Astrocyte (in vitro differentiated cells and primary cell): ENCODE measurements at regions not wholly inside any gene's neighbourhood (a gene's known extent, or its start where the extent isn't known, plus 50 kb on each side); places are given as distances from the start of the nearest gene placed in this dataset.
"Not testable (repeated sequence)": the region's sequence is repeated elsewhere in the genome, so short reads cannot be mapped to it uniquely, and the experiment has no call there.

Experiments used
- DNase-seq: peaks from one replicate; pipeline ENCODE4 v3.0.0-alpha.2; 2010; ENCODE audit warnings: low read depth
- FAIRE-seq: peaks from 2 replicates; lab custom pipeline; 2011; peaks lifted over from hg19 to GRCh38; lab: Jason Lieb, UNC
- H2AFZ ChIP-seq: 2 replicates; pipeline ENCODE4 v1.6.0; 2012; ENCODE audit warnings: low read depth, low read length, inconsistent platforms
- H3K27ac ChIP-seq: 2 replicates; pipeline ENCODE4 v1.5.1; 2011; ENCODE audit warnings: low read depth, low read length, inconsistent platforms
- H3K27me3 ChIP-seq: 2 replicates; pipeline ENCODE4 v1.6.0; 2011; ENCODE audit warnings: low read length, inconsistent platforms; ENCODE audit not compliant: insufficient read depth
- H3K36me3 ChIP-seq: 2 replicates; pipeline ENCODE4 v1.5.1; 2011; ENCODE audit warnings: low read length, inconsistent platforms; ENCODE audit not compliant: insufficient read depth
- H3K4me1 ChIP-seq: 2 replicates; pipeline ENCODE4 v1.5.1; 2011; ENCODE audit warnings: low read length, inconsistent platforms; ENCODE audit not compliant: insufficient read depth
- H3K4me2 ChIP-seq: 2 replicates; pipeline ENCODE4 v1.6.0; 2012; ENCODE audit warnings: low read length, inconsistent platforms
- H3K4me3 ChIP-seq: 2 replicates; pipeline ENCODE4 v1.5.1; 2011; ENCODE audit warnings: low read depth, mild to moderate bottlenecking, low read length, inconsistent platforms; ENCODE audit not compliant: insufficient read depth
- H3K79me2 ChIP-seq: 2 replicates; pipeline ENCODE4 v1.6.0; 2012; ENCODE audit warnings: mild to moderate bottlenecking, low read length, inconsistent platforms; ENCODE audit not compliant: insufficient read depth
- H3K9ac ChIP-seq: 2 replicates; pipeline ENCODE4 v1.6.0; 2012; ENCODE audit warnings: mild to moderate bottlenecking, low read length, inconsistent platforms
- H3K9me3 ChIP-seq: 2 replicates; pipeline ENCODE4 v1.5.1; 2012; ENCODE audit warnings: low read depth, mild to moderate bottlenecking, low read length, inconsistent platforms; ENCODE audit not compliant: insufficient read depth
- H4K20me1 ChIP-seq: 2 replicates; pipeline ENCODE4 v1.6.0; 2012; ENCODE audit warnings: low read length, inconsistent platforms; ENCODE audit not compliant: insufficient read depth
- H3K27ac Mint-ChIP-seq: one replicate; pipeline ENCODE4 v1.8.0; 2021; ENCODE audit warnings: mild to moderate bottlenecking, mixed read lengths; ENCODE audit not compliant: unreplicated experiment
- H3K27me3 Mint-ChIP-seq: one replicate; pipeline ENCODE4 v1.8.0; 2021; ENCODE audit warnings: low read depth, mixed read lengths; ENCODE audit not compliant: unreplicated experiment
- H3K36me3 Mint-ChIP-seq: one replicate; pipeline ENCODE4 v1.8.0; 2021; ENCODE audit warnings: low read depth, mixed read lengths; ENCODE audit not compliant: unreplicated experiment
- H3K4me1 Mint-ChIP-seq: one replicate; pipeline ENCODE4 v1.8.0; 2021; ENCODE audit warnings: low read depth, mixed read lengths; ENCODE audit not compliant: unreplicated experiment
- H3K4me3 Mint-ChIP-seq: one replicate; pipeline ENCODE4 v1.8.0; 2021; ENCODE audit warnings: mild to moderate bottlenecking, moderate library complexity, mixed read lengths; ENCODE audit not compliant: unreplicated experiment
- H3K9me3 Mint-ChIP-seq: one replicate; pipeline ENCODE4 v1.8.0; 2021; ENCODE audit warnings: mild to moderate bottlenecking, mixed read lengths; ENCODE audit not compliant: unreplicated experiment
- EZH2 ChIP-seq: IDR thresholded peaks from 2 replicates; pipeline ENCODE4 v1.6.1; 2012; ENCODE audit warnings: mild to moderate bottlenecking, low read length, inconsistent platforms; ENCODE audit not compliant: insufficient read depth
- TF ChIP-seq, protein P1 (sequence below): IDR thresholded peaks from 2 replicates; pipeline ENCODE4 v1.5.1; 2011; ENCODE audit warnings: low read depth, mild to moderate bottlenecking, inconsistent platforms, low read length, moderate library complexity; ENCODE audit not compliant: insufficient read depth

DNA sequence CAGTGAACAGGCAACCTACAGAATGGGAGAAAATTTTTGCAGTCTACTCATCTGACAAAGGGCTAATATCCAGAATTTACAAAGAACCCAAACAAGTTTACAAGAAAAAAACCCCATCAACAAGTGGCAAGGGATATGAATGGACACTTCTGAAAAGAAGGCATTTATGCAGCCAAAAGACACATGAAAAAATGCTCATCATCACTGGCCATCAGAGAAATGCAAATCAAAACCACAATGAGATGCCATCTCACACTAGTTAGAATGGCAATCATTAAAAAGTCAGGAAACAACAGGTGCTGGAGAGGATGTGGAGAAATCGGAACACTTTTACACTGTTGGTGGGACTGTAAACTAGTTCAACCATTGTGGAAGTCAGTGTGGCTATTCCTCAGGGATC, 80.3 kb downstream of the ZNF474 start:
- not testable (repeated sequence) for H3K36me3 Mint-ChIP-seq, H3K9me3 Mint-ChIP-seq, H3K9me3 ChIP-seq, H2AFZ ChIP-seq, H3K27ac Mint-ChIP-seq, H3K4me1 Mint-ChIP-seq, H3K27ac ChIP-seq, DNase-seq, H3K9ac ChIP-seq, H3K36me3 ChIP-seq, H3K4me1 ChIP-seq, H3K4me2 ChIP-seq, FAIRE-seq, H4K20me1 ChIP-seq, H3K4me3 Mint-ChIP-seq, H3K27me3 ChIP-seq, H3K4me3 ChIP-seq, H3K27me3 Mint-ChIP-seq, H3K79me2 ChIP-seq

DNA sequence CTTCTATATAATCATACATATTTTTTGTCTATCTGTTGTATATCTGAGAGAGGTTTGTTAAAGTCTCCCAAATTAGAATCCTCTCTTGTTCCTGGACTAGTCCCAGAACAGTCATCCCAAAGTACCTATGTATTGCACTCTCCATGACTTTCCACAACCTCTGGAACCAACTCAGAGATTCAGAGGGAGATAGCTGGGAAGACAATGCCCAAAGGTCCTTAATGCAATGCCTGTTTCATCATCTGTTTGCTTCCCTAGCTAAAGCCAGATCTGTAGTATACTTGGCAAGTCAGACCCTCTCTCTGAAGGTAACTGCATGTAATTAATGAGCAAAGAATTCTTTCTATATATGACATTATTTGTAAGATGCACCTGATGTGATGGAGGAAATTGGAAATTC, 89.4 kb downstream of the ZNF474 start:
- FAIRE-seq = no peak
- Histone ChIP-seq H3K9ac (no peak overlapping the region), H3K27me3 (no peaks in the 10 kb centered on the region), H3K4me1 (no peaks in the 10 kb centered on the region), H3K4me2 (no peak overlapping the region), H4K20me1 (no peaks in the 10 kb centered on the region), H3K27ac (no peak overlapping the region), H3K4me3 (no peak overlapping the region), H2AFZ (no peak overlapping the region), H3K79me2 (no peaks in the 10 kb centered on the region), H3K36me3 (no peaks in the 10 kb centered on the region), H3K9me3 (no peaks in the 10 kb centered on the region)
- Mint-ChIP-seq H3K36me3 (no peaks in the 10 kb centered on the region), H3K4me1 (no peaks in the 10 kb centered on the region), H3K27ac (no peak overlapping the region), H3K9me3 (no peaks in the 10 kb centered on the region), H3K27me3 (no peaks in the 10 kb centered on the region), H3K4me3 (no peak overlapping the region)
- no peak for TF ChIP-seq EZH2
- TF ChIP-seq, protein P1, sequence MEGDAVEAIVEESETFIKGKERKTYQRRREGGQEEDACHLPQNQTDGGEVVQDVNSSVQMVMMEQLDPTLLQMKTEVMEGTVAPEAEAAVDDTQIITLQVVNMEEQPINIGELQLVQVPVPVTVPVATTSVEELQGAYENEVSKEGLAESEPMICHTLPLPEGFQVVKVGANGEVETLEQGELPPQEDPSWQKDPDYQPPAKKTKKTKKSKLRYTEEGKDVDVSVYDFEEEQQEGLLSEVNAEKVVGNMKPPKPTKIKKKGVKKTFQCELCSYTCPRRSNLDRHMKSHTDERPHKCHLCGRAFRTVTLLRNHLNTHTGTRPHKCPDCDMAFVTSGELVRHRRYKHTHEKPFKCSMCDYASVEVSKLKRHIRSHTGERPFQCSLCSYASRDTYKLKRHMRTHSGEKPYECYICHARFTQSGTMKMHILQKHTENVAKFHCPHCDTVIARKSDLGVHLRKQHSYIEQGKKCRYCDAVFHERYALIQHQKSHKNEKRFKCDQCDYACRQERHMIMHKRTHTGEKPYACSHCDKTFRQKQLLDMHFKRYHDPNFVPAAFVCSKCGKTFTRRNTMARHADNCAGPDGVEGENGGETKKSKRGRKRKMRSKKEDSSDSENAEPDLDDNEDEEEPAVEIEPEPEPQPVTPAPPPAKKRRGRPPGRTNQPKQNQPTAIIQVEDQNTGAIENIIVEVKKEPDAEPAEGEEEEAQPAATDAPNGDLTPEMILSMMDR = no peak
- DNase-seq = no peak

DNA sequence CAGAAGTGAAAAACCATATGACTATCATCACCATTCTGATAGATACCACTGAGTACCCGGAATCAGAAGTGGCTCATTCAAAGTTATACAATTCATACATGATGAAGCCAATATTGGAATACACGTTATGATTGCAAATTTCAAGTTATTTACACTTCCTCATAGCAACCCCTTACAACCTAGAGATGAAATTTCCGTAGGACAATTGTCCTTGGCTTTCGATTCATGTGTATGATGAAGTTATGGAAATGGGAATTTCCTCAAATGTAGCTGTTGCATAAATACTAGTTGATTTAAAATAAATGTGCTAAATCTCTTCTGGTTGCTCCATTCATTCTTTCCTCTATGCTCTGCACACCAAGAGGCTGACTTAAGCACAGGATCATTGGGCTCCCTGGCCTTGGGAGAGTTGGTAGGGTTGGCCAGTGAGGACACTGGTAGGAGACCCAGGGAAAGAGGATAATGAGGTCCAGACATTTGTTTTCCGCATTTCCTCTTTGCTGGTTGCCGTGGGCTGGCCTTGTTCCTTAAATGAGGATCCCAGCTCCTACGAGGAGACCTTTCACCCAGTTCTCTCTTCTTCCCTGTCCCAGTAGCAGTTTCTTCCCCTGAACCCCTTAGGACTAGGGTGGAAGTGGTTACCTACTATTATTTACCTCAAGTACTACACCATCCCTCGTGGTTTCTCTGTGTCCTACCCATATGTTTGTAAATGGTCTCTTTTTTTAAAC, 90.3 kb downstream of the ZNF474 start:
- Histone ChIP-seq H3K79me2 (no peaks in the 10 kb centered on the region), H3K9me3 (no peaks in the 10 kb centered on the region), H3K9ac (no peak overlapping the region), H2AFZ (no peak overlapping the region), H3K27ac (no peak overlapping the region), H3K27me3 (no peaks in the 10 kb centered on the region), H3K4me1 (no peaks in the 10 kb centered on the region), H3K4me2 (no peak overlapping the region), H3K36me3 (no peaks in the 10 kb centered on the region), H4K20me1 (no peaks in the 10 kb centered on the region), H3K4me3 (no peak overlapping the region)
- DNase-seq (no peak), FAIRE-seq (no peak)
- H3K27ac Mint-ChIP-seq = no peak overlapping the region
- TF ChIP-seq, protein P1 = no peak
- no peak for TF ChIP-seq EZH2
- no peaks in the 10 kb centered on the region for H3K36me3 Mint-ChIP-seq
- no peaks in the 10 kb centered on the region for H3K4me1 Mint-ChIP-seq
- no peaks in the 10 kb centered on the region for H3K27me3 Mint-ChIP-seq
- H3K9me3 Mint-ChIP-seq = no peaks in the 10 kb centered on the region
- H3K4me3 Mint-ChIP-seq = no peak overlapping the region
